ENCODE measurements at regions not wholly inside any gene's neighbourhood (a gene's known extent, or its start where the extent isn't known, plus 50 kb on each side); places are given as distances from the start of the nearest gene placed in this dataset.

DNA sequence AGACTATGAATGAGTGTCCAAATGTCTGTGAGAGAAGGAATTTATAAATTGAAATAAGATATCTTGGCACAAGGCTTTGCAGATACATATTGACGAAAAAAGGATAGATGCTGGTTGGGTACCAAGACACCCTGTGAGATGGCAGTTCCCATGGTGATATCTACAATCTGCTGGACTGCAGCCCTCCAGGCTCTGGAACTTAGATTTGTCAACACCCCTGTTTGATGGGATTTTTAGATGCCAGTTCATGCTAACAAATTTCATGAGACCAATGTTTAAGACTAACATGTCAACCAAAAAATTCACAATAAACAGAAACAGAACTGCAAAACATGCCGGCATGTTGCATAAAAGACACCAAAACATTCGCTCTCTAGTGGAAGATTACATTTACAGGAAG, 400.3 kb upstream of the CNTNAP5 start (continued):
- TF ChIP-seq, protein P1, sequence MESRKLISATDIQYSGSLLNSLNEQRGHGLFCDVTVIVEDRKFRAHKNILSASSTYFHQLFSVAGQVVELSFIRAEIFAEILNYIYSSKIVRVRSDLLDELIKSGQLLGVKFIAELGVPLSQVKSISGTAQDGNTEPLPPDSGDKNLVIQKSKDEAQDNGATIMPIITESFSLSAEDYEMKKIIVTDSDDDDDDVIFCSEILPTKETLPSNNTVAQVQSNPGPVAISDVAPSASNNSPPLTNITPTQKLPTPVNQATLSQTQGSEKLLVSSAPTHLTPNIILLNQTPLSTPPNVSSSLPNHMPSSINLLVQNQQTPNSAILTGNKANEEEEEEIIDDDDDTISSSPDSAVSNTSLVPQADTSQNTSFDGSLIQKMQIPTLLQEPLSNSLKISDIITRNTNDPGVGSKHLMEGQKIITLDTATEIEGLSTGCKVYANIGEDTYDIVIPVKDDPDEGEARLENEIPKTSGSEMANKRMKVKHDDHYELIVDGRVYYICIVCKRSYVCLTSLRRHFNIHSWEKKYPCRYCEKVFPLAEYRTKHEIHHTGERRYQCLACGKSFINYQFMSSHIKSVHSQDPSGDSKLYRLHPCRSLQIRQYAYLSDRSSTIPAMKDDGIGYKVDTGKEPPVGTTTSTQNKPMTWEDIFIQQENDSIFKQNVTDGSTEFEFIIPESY (IDR thresholded peaks at IDR 0.05; ENCODE audit: borderline replicate concordance, low read depth): no peak

DNA sequence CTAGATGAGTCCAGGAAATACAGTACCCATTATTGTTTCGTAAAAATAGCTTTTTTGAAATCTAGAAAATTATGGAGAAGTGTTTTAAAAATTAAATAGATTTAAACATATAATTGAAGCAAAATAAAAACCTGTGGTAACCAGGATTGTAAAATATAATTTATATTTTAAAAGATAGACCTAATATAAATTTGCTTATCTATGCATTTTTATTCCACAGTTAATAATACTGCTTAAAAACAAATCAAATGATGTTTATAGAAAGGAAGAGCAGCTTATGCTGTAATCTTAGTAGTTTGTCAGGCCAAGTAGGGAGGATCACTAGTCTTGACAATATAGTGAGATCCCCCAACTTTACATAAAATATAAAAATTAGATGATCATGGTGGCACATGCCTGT, 388.9 kb upstream of the CNTNAP5 start:
- no peak for TF ChIP-seq FOXJ3 (CRISPR knock-in tag; IDR thresholded peaks at IDR 0.05)
- TF ChIP-seq NRF1 (IDR thresholded peaks at IDR 0.05; ENCODE audit: low read depth, low read length): no peak
- TF ChIP-seq TEAD4 (IDR thresholded peaks at IDR 0.05; ENCODE audit: borderline replicate concordance, insufficient read depth): no peak
- TF ChIP-seq TCF12 (IDR thresholded peaks at IDR 0.05): no peak
- TF ChIP-seq FOSL2 (IDR thresholded peaks at IDR 0.05; ENCODE audit: borderline replicate concordance, low read depth): no peak
- no peak for TF ChIP-seq JUND (IDR thresholded peaks at IDR 0.05)
- TF ChIP-seq YY1 (IDR thresholded peaks at IDR 0.05; ENCODE audit: low read depth): no peak
- TF ChIP-seq RXRA (IDR thresholded peaks at IDR 0.05; ENCODE audit: borderline replicate concordance, low read depth): no peak
- no peak for TF ChIP-seq ELF1 (IDR thresholded peaks at IDR 0.05)
- TF ChIP-seq, protein P2, sequence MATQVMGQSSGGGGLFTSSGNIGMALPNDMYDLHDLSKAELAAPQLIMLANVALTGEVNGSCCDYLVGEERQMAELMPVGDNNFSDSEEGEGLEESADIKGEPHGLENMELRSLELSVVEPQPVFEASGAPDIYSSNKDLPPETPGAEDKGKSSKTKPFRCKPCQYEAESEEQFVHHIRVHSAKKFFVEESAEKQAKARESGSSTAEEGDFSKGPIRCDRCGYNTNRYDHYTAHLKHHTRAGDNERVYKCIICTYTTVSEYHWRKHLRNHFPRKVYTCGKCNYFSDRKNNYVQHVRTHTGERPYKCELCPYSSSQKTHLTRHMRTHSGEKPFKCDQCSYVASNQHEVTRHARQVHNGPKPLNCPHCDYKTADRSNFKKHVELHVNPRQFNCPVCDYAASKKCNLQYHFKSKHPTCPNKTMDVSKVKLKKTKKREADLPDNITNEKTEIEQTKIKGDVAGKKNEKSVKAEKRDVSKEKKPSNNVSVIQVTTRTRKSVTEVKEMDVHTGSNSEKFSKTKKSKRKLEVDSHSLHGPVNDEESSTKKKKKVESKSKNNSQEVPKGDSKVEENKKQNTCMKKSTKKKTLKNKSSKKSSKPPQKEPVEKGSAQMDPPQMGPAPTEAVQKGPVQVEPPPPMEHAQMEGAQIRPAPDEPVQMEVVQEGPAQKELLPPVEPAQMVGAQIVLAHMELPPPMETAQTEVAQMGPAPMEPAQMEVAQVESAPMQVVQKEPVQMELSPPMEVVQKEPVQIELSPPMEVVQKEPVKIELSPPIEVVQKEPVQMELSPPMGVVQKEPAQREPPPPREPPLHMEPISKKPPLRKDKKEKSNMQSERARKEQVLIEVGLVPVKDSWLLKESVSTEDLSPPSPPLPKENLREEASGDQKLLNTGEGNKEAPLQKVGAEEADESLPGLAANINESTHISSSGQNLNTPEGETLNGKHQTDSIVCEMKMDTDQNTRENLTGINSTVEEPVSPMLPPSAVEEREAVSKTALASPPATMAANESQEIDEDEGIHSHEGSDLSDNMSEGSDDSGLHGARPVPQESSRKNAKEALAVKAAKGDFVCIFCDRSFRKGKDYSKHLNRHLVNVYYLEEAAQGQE (IDR thresholded peaks at IDR 0.05; ENCODE audit: low read depth, low read length): no peak
- TF ChIP-seq, protein P3, sequence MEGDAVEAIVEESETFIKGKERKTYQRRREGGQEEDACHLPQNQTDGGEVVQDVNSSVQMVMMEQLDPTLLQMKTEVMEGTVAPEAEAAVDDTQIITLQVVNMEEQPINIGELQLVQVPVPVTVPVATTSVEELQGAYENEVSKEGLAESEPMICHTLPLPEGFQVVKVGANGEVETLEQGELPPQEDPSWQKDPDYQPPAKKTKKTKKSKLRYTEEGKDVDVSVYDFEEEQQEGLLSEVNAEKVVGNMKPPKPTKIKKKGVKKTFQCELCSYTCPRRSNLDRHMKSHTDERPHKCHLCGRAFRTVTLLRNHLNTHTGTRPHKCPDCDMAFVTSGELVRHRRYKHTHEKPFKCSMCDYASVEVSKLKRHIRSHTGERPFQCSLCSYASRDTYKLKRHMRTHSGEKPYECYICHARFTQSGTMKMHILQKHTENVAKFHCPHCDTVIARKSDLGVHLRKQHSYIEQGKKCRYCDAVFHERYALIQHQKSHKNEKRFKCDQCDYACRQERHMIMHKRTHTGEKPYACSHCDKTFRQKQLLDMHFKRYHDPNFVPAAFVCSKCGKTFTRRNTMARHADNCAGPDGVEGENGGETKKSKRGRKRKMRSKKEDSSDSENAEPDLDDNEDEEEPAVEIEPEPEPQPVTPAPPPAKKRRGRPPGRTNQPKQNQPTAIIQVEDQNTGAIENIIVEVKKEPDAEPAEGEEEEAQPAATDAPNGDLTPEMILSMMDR (IDR thresholded peaks at IDR 0.05): no peak
- no peak for TF ChIP-seq EP300 (IDR thresholded peaks at IDR 0.05; ENCODE audit: borderline replicate concordance in 1 of 2, low read depth in 1 of 2, low read length in 1 of 2)
- H3K9me3 ChIP-seq: no peaks in the 10 kb centered on the region; the same call in 1 of the 2 replicates
- H3K36me3 ChIP-seq (replicated peaks in 1 of 2; ENCODE audit: control insufficient read depth in 1 of 2, insufficient read depth in 2 of 2, low read length in 1 of 2): no peaks in the 10 kb centered on the region
- ChIA-PET POLR2A (no interaction called here), CTCF (no interaction called here)
- no peaks in the 10 kb centered on the region for H3K27me3 ChIP-seq (ENCODE audit: insufficient read depth)
- no peaks in the 10 kb centered on the region for H3F3A ChIP-seq (replicated peaks; ENCODE audit: insufficient read depth)
- no peak overlapping the region for H2AFZ ChIP-seq (ENCODE audit: low read depth)
- H3K79me2 ChIP-seq (ENCODE audit: insufficient read depth): no peaks in the 10 kb centered on the region
- no peak overlapping the region for H3K4me3 ChIP-seq (ENCODE audit: low read depth in 2 of 2, low read length in 1 of 2)
- H3K4me2 ChIP-seq: no peak overlapping the region
- H3K9me2 ChIP-seq: no peaks in the 10 kb centered on the region
- no peaks in the 10 kb centered on the region for H4K20me1 ChIP-seq (ENCODE audit: insufficient read depth)
- no peak overlapping the region for H3K27ac ChIP-seq (ENCODE audit: low read depth in 2 of 2, low read length in 1 of 2)
- DNase-seq: no peak
- H3K9ac ChIP-seq: no peak overlapping the region
- H3K4me1 ChIP-seq (ENCODE audit: control insufficient read depth in 1 of 2, insufficient read depth in 2 of 2, low read depth in 1 of 2, low read length in 1 of 2): no peaks in the 10 kb centered on the region
- WGBS (ENCODE audit: low lambda C conversion rate): 9% methylated on average over 1 of the region's 1 CpG

Data from SK-N-SH (cell line).